G401.6 (cell line): ENCODE measurements at regions not wholly inside any gene's neighbourhood (a gene's known extent, or its start where the extent isn't known, plus 50 kb on each side); places are given as distances from the start of the nearest gene placed in this dataset.

Experiments used
- FAIRE-seq: peaks from 2 replicates; lab custom pipeline; 2012; peaks lifted over from hg19 to GRCh38; lab: Jason Lieb, UNC

- FAIRE-seq: peak; percentile 84
Measured at GRCh38 chr6:44560458-44561059, 173.1 kb downstream of the CDC5L start.

- no peak for FAIRE-seq
Measured at GRCh38 chr6:44561060-44561623, 173.6 kb downstream of the CDC5L start.

GRCh38 chr6:44561832-44562665, 174.5 kb downstream of the CDC5L start:
- no peak for FAIRE-seq

- no peak for FAIRE-seq
Measured at GRCh38 chr6:44563397-44563796, 175.9 kb downstream of the CDC5L start.

GRCh38 chr6:44564906-44565524, 177.5 kb downstream of the CDC5L start:
- no peak for FAIRE-seq

GRCh38 chr6:44567406-44567805, 179.9 kb downstream of the CDC5L start:
- FAIRE-seq: no peak

GRCh38 chr6:44569131-44569530, 181.6 kb downstream of the CDC5L start:
- FAIRE-seq: no peak

- FAIRE-seq: no peak
Measured at GRCh38 chr6:44569931-44570385, 182.5 kb downstream of the CDC5L start.

- no peak for FAIRE-seq
Measured at GRCh38 chr6:44571510-44571909, 184.0 kb downstream of the CDC5L start.

- FAIRE-seq: no peak
Measured at GRCh38 chr6:44572346-44572745, 184.8 kb downstream of the CDC5L start.

- FAIRE-seq: no peak
Measured at GRCh38 chr6:44575644-44576043, 188.1 kb downstream of the CDC5L start.

GRCh38 chr6:44576132-44576631, 188.7 kb downstream of the CDC5L start:
- FAIRE-seq: no peak

- FAIRE-seq: no peak
Measured at GRCh38 chr6:44580901-44581300, 193.4 kb downstream of the CDC5L start.

- no peak for FAIRE-seq
Measured at GRCh38 chr6:44582930-44583329, 195.4 kb downstream of the CDC5L start.

- FAIRE-seq: no peak
Measured at GRCh38 chr6:44590471-44590870, 203.0 kb downstream of the CDC5L start.

GRCh38 chr6:44593539-44593944, 206.0 kb downstream of the CDC5L start:
- FAIRE-seq: peak; percentile 67

GRCh38 chr6:44594481-44594880, 207.0 kb downstream of the CDC5L start:
- no peak for FAIRE-seq

- no peak for FAIRE-seq
Measured at GRCh38 chr6:44598679-44599078, 211.2 kb downstream of the CDC5L start.

GRCh38 chr6:44599672-44600071, 212.2 kb downstream of the CDC5L start:
- FAIRE-seq: no peak

- no peak for FAIRE-seq
Measured at GRCh38 chr6:44603044-44603686, 215.7 kb downstream of the CDC5L start.

- FAIRE-seq: no peak
Measured at GRCh38 chr6:44606504-44606903, 219.0 kb downstream of the CDC5L start.

- no peak for FAIRE-seq
Measured at GRCh38 chr6:44606976-44607375, 219.5 kb downstream of the CDC5L start.
